Suppressor macrophage (primary cell): ENCODE measurements at regions not wholly inside any gene's neighbourhood (a gene's known extent, or its start where the extent isn't known, plus 50 kb on each side); places are given as distances from the start of the nearest gene placed in this dataset.
"Not testable (repeated sequence)": the region's sequence is repeated elsewhere in the genome, so short reads cannot be mapped to it uniquely, and the experiment has no call there.

Source experiments
- DNase-seq, 4 experiments: peaks; one replicate each; pipeline ENCODE4 v3.0.0-alpha.2; 2020 to 2022

- no peak for DNase-seq
These were observed 241.3 kb upstream of the SFRP2 start for GRCh38 chr4:154030152-154030551.

- DNase-seq: peak in 1 of 4 experiments; percentile 2
These were observed 240.3 kb upstream of the SFRP2 start for GRCh38 chr4:154029171-154029570.

GRCh38 chr4:154025110-154025509, 236.2 kb upstream of the SFRP2 start:
- DNase-seq: no peak

GRCh38 chr4:154024097-154024694, 235.3 kb upstream of the SFRP2 start:
- peak in 3 of 4 experiments; percentile 3 to 8 (median 7) for DNase-seq

- DNase-seq: not testable (repeated sequence)
These were observed 234.8 kb upstream of the SFRP2 start for GRCh38 chr4:154023671-154024070.

- no peak for DNase-seq
These were observed 230.9 kb upstream of the SFRP2 start for GRCh38 chr4:154019811-154020210.

GRCh38 chr4:154018659-154019058, 229.8 kb upstream of the SFRP2 start:
- no peak for DNase-seq

- DNase-seq: no peak
These were observed 226.7 kb upstream of the SFRP2 start for GRCh38 chr4:154015578-154015977.

GRCh38 chr4:154014407-154015321, 225.8 kb upstream of the SFRP2 start:
- no peak for DNase-seq

- DNase-seq: no peak
These were observed 224.7 kb upstream of the SFRP2 start for GRCh38 chr4:154013576-154013975.

- DNase-seq: no peak
These were observed 221.5 kb upstream of the SFRP2 start for GRCh38 chr4:154010371-154010770.

- DNase-seq: no peak
These were observed 220.9 kb upstream of the SFRP2 start for GRCh38 chr4:154009788-154010187.

GRCh38 chr4:154009191-154009590, 220.3 kb upstream of the SFRP2 start:
- no peak for DNase-seq

- no peak for DNase-seq
These were observed 216.3 kb upstream of the SFRP2 start for GRCh38 chr4:154005171-154005520.

- no peak for DNase-seq
These were observed 215.8 kb upstream of the SFRP2 start for GRCh38 chr4:154004507-154005170.

- DNase-seq: no peak
These were observed 215.1 kb upstream of the SFRP2 start for GRCh38 chr4:154004016-154004415.

- no peak for DNase-seq
These were observed 214.5 kb upstream of the SFRP2 start for GRCh38 chr4:154003378-154003777.

GRCh38 chr4:154001193-154001592, 212.3 kb upstream of the SFRP2 start:
- DNase-seq: no peak

GRCh38 chr4:153997516-153997915, 208.6 kb upstream of the SFRP2 start:
- DNase-seq: no peak

GRCh38 chr4:153989505-153989904, 200.6 kb upstream of the SFRP2 start:
- no peak for DNase-seq

- DNase-seq: no peak
These were observed 199.8 kb upstream of the SFRP2 start for GRCh38 chr4:153988492-153989363.

- no peak for DNase-seq
These were observed 198.4 kb upstream of the SFRP2 start for GRCh38 chr4:153987291-153987690.

- no peak for DNase-seq
These were observed 188.1 kb upstream of the SFRP2 start for GRCh38 chr4:153976954-153977353.
